NB4 (cell line): ENCODE measurements at regions not wholly inside any gene's neighbourhood (a gene's known extent, or its start where the extent isn't known, plus 50 kb on each side); places are given as distances from the start of the nearest gene placed in this dataset.

Experiments used
- DNase-seq: peaks from one replicate; pipeline ENCODE4 v3.0.0; 2010; ENCODE audit warnings: low read depth
- H3K4me3 ChIP-seq: one replicate; pipeline ENCODE4 v1.5.1; 2011; ENCODE audit warnings: mild to moderate bottlenecking, low read depth, low read length, moderate library complexity
- CTCF ChIP-seq: IDR thresholded peaks from one replicate; pipeline ENCODE4 v1.5.1; 2012; ENCODE audit warnings: low read depth, low read length
- MAX ChIP-seq: IDR thresholded peaks from 2 replicates; pipeline ENCODE4 v1.6.1; 2011; ENCODE audit warnings: low read depth, low read length
- MYC ChIP-seq: IDR thresholded peaks from 2 replicates; pipeline ENCODE4 v1.6.1; 2011; ENCODE audit warnings: low read depth, low read length
- POLR2A ChIP-seq: IDR thresholded peaks from 2 replicates; pipeline ENCODE4 v1.6.1; 2011; ENCODE audit warnings: mild to moderate bottlenecking; ENCODE audit not compliant: insufficient read length; ENCODE audit errors: extremely low read depth

DNA sequence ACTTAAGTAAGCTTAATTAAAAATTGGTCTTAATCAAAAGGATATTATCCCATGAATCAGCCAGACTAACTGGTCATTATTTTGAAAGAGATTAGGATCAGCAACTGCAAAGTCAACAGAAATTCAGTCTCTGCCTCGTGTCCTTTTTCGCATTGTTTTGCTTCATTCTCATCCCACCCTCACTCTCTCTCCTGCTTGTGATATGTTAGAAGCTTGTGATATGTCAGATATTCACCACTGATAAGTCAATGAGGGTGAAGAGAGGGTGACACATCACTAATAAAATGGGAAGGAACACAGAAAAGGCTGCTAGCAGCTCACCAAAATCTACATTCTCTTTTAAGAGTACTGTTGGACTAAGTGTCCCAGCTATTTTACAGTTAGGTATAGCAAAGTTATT is 146.1 kb downstream of the SUCNR1 start:
- no peak for TF ChIP-seq POLR2A
- no peak for TF ChIP-seq MAX
- no peak for DNase-seq
- no peak overlapping the region for H3K4me3 ChIP-seq

DNA sequence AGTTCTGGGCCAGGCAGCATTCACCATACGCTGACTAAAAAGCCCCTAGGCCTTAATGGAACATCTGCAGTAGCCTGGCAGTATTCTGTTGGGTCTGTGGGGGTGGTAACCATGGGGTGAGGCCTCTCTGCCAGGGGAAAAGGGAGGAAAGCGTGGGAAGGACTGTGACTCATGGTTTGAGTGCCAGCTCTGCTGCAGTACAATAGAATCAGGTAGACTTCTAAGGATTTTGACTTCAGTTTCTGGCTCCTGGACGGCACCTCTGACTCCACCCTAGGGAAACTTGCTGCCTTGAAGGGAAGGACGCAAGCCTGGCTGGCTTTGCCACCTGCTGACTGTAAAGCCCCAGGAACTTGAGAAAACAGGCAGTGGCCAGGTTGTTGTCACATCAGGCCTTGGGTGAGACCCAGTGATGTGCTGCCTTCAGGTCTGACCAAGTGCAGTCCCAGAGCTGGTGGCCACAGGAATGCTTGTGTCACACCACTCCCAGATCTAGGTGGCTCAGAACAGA is 148.6 kb downstream of the SUCNR1 start:
- peak; percentile 77 for DNase-seq
- TF ChIP-seq MYC (no peak), POLR2A (no peak), MAX (peak; percentile 14; the same call in 1 of the 2 replicates)

DNA sequence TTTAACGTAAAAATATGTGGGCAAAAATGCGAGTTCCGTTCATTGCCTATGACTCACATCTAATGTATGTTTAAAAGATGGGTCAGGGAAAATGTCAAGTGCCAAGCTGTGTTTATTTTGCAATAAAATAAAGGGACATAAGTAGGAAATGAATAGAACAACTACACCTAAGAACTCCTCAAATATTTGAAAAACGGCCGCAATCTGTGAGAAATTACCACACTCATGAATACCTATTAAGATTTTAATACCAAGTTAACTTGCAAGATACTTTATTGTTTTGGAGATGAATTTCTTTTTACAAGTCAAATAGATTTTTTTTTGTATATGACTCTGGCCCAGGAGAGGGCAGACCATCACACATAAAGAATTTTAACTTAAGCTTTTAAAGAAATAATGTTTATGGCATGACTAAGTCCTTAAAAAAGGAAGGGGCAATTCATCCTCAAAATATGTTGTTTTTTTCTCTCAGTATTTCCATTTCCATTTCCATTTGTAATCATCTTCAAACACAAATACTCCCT is 152.7 kb downstream of the SUCNR1 start:
- DNase-seq: peak; percentile 57
- no peak for TF ChIP-seq POLR2A
- no peak for TF ChIP-seq CTCF
- no peak for TF ChIP-seq MYC
- no peak for TF ChIP-seq MAX
- no peak overlapping the region for H3K4me3 ChIP-seq

More for the DNA sequence above, 148.6 kb downstream of the SUCNR1 start:
- no peak overlapping the region for H3K4me3 ChIP-seq

DNA sequence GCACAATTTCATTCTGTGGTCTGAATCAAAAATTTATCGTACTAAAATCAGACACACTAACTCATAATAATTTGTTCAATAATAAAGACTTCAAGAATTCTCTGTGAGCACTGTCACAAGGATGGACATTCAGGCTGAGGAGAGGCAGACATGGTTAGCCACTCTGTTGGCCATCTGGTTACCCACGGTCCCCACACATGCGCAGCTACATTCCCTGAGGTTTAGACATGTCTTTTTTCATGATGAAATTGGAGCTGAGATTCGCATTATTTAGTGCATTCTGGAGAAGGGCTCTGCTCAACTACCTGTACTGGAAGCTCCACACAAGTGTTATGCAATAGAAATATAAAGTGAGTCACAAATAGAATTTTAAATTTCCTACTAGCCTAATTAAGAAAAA is 156.9 kb downstream of the SUCNR1 start:
- DNase-seq: no peak
- no peak overlapping the region for H3K4me3 ChIP-seq
- TF ChIP-seq POLR2A (no peak), MAX (no peak)

DNA sequence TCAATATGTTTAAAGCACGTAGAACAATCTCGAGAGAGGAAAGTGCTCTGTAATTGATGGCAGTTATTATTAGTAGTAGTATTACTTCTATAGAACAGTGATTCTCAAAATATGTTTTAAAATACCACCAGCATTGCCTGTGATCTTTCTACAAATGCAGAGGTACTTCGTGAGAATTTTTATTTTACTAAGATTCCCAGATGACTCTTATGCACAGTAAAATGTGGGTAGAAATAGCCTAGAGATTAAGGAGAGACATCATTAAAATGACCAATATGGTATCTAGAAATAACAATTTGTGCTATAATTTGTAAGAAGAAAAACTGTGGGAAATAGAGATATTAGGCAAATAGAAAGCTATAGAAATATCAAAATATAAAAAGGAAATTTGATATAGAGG is 157.9 kb downstream of the SUCNR1 start:
- H3K4me3 ChIP-seq: no peak overlapping the region
- TF ChIP-seq CTCF (no peak), MAX (no peak), POLR2A (no peak), MYC (no peak)
- DNase-seq: no peak

DNA sequence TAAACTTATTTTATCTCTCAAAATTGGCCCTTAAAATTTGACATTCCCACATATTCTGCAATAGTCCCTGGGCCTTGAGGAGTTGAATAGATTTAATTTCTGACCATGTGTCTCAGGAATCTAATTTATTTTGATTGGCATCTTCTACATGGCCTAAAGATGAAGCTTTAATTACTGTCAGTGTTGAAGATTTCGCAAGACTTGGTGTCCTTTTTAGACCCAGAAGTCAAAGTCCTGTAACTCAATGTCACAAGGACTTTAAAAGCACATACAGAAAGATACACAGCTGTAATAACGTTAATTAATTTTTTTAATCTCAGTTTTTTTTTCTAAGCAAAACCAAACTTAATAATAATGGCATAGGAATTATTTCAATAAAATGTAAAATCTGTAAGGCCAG is 163.9 kb downstream of the SUCNR1 start:
- no peak overlapping the region for H3K4me3 ChIP-seq
- DNase-seq: no peak
- TF ChIP-seq CTCF (no peak), POLR2A (no peak), MAX (no peak), MYC (no peak)

DNA sequence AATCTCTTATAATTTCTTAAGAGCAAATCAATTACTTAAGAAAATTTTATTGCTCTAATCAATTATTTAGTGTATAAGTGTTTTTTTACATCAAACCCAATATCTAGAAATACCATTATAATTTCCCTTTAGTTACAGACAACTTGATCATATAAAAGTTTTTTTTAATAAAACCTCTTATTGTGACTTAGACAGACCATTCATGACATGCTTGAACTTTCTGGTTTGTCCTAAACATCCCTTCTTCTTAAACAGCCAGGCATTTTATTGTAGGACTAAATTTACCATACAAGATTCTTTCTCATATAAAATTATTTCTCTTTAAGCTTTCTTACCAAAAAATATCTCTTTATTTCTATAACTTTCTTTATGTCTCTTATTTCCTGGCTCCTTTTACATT is 164.5 kb downstream of the SUCNR1 start:
- no peak for DNase-seq
- TF ChIP-seq MYC (no peak), CTCF (no peak), MAX (no peak), POLR2A (no peak)
- no peak overlapping the region for H3K4me3 ChIP-seq
